ENCODE measurements at regions not wholly inside any gene's neighbourhood (a gene's known extent, or its start where the extent isn't known, plus 50 kb on each side); places are given as distances from the start of the nearest gene placed in this dataset.
"Not testable (repeated sequence)": the region's sequence is repeated elsewhere in the genome, so short reads cannot be mapped to it uniquely, and the experiment has no call there.

GRCh38 chr19:23597661-23598060 is 89.4 kb downstream of the ZNF675 start:
- Histone ChIP-seq H3K27ac (ENCODE audit: low read length) (no peak overlapping the region), H3K27me3 (ENCODE audit: control insufficient read depth, insufficient read depth, low read length) (no peaks in the 10 kb centered on the region), H3K4me1 (ENCODE audit: control insufficient read depth, low read depth, low read length) (no peaks in the 10 kb centered on the region), H3K4me3 (ENCODE audit: low read length) (no peak overlapping the region), H3K9me3 (ENCODE audit: control insufficient read depth, low read depth, low read length) (peaks cover 59% of the 10 kb centered on the region), H3K36me3 (ENCODE audit: control insufficient read depth, low read depth, low read length) (no peaks in the 10 kb centered on the region), H3K9ac (ENCODE audit: low read length) (no peak overlapping the region)

- Histone ChIP-seq H3K4me1 (ENCODE audit: control insufficient read depth, low read depth, low read length) (no peaks in the 10 kb centered on the region), H3K27me3 (ENCODE audit: control insufficient read depth, insufficient read depth, low read length) (no peaks in the 10 kb centered on the region), H3K27ac (ENCODE audit: low read length) (no peak overlapping the region), H3K4me3 (ENCODE audit: low read length) (no peak overlapping the region), H3K9me3 (ENCODE audit: control insufficient read depth, low read depth, low read length) (peaks cover 57% of the 10 kb centered on the region), H3K36me3 (ENCODE audit: control insufficient read depth, low read depth, low read length) (no peaks in the 10 kb centered on the region), H3K9ac (ENCODE audit: low read length) (no peak overlapping the region)
Observed at GRCh38 chr19:23596872-23597271, 90.1 kb downstream of the ZNF675 start.

DNA sequence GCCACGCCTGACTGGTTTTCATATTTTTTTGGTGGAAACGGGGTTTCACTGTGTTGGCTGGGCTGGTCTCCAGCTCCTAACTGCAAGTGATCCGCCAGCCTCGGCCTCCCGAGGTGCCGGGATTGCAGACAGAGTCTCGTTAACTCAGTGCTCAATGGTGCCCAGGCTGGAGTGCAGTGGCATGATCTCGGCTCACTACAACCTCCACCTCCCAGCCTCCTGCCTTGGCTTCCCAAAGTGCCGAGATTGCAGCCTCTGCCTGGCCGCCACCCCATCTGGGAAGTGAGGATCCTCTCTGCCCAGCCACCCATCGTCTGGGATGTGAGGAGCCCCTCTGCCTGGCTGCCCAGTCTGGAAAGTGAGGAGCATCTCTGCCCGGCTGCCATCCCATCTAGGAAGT is 92.7 kb downstream of the ZNF675 start:
- H3K36me3 ChIP-seq (ENCODE audit: control insufficient read depth, low read depth, low read length); H3K9ac ChIP-seq (ENCODE audit: low read length); H3K4me1 ChIP-seq (ENCODE audit: control insufficient read depth, low read depth, low read length); H3K27me3 ChIP-seq (ENCODE audit: control insufficient read depth, insufficient read depth, low read length); H3K27ac ChIP-seq (ENCODE audit: low read length); H3K4me3 ChIP-seq (ENCODE audit: low read length): not testable (repeated sequence)
- H3K9me3 ChIP-seq (ENCODE audit: control insufficient read depth, low read depth, low read length): peaks cover 61% of the 10 kb centered on the region

DNA sequence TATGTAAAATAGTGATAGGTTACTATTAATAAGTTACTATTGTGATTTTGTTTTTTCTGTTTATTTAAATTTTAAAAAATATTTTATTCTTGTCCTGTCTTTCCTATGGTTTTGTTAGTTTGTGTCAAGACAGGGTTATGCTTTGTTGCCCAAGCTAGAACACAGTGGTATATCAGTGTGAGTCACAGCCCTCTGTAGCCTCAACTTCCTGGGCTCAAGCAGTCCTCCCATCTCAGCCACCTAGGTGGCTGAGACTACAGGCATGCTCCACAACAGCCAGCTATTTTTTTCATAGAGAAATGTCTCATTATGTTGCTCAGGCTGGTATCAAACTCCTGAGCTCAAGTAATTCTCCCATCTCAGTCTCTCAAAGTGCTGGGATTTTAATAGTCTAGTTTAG is 99.5 kb downstream of the ZNF675 start:
- no peak overlapping the region for H3K9ac ChIP-seq (ENCODE audit: low read length)
- H3K9me3 ChIP-seq (ENCODE audit: control insufficient read depth, low read depth, low read length): peaks cover 62% of the 10 kb centered on the region
- H3K36me3 ChIP-seq (ENCODE audit: control insufficient read depth, low read depth, low read length): no peaks in the 10 kb centered on the region

DNA sequence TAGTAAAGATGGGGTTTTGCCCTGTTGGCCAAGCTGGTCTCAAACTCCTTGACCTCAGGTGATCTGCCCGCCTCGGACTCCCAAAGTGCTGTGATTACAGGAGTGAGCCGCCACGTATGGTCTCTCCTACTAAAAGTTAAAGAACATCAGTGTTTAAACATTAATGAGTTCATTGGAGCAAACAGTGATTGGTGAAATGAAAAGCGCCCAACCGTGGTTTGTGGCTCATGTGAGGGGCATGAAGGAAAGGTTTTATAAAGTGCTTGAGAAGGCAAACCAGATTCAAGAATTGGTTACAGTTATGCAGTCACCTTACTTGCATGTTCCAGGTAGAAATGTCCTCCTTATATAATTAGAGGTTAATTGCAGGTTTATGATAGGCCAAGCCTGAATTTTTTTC is 109.5 kb downstream of the ZNF675 start:
- Histone ChIP-seq H3K4me1 (ENCODE audit: control insufficient read depth, low read depth, low read length) (no peaks in the 10 kb centered on the region), H3K27ac (ENCODE audit: low read length) (no peak overlapping the region), H3K27me3 (ENCODE audit: control insufficient read depth, insufficient read depth, low read length) (no peaks in the 10 kb centered on the region), H3K9ac (ENCODE audit: low read length) (no peak overlapping the region), H3K9me3 (ENCODE audit: control insufficient read depth, low read depth, low read length) (peaks cover 59% of the 10 kb centered on the region), H3K4me3 (ENCODE audit: low read length) (no peak overlapping the region), H3K36me3 (ENCODE audit: control insufficient read depth, low read depth, low read length) (no peaks in the 10 kb centered on the region)

More for the DNA sequence above, 99.5 kb downstream of the ZNF675 start:
- no peak overlapping the region for H3K4me3 ChIP-seq (ENCODE audit: low read length)
- H3K4me1 ChIP-seq (ENCODE audit: control insufficient read depth, low read depth, low read length): no peaks in the 10 kb centered on the region
- no peak overlapping the region for H3K27ac ChIP-seq (ENCODE audit: low read length)
- H3K27me3 ChIP-seq (ENCODE audit: control insufficient read depth, insufficient read depth, low read length): no peaks in the 10 kb centered on the region

GRCh38 chr19:23571175-23571574 is 115.8 kb downstream of the ZNF675 start:
- Histone ChIP-seq H3K4me1 (ENCODE audit: control insufficient read depth, low read depth, low read length) (no peaks in the 10 kb centered on the region), H3K9me3 (ENCODE audit: control insufficient read depth, low read depth, low read length) (peaks cover 55% of the 10 kb centered on the region)

DNA sequence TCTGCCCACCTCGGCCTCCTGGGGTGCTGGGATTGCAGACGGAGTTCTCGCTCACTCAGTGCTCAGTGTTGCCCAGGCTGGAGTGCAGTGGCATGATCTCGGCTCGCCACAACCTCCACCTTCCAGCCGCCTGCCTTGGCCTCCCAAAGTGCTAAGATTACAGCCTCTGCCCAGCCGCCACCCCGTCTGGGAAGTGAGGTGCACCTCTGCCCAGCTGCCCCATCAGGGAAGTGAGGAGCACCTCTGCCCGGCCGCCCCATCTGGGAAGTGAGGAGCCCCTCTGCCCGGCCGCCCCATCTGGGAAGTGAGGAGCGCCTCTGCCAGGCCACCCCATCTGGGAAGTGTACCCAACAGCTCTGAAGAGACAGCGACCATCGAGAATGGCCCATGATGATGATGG is 118.9 kb downstream of the ZNF675 start:
- H3K9me3 ChIP-seq (ENCODE audit: control insufficient read depth, low read depth, low read length): peaks cover 67% of the 10 kb centered on the region
- H3K36me3 ChIP-seq (ENCODE audit: control insufficient read depth, low read depth, low read length); H3K27me3 ChIP-seq (ENCODE audit: control insufficient read depth, insufficient read depth, low read length); H3K27ac ChIP-seq (ENCODE audit: low read length); H3K9ac ChIP-seq (ENCODE audit: low read length); H3K4me1 ChIP-seq (ENCODE audit: control insufficient read depth, low read depth, low read length); H3K4me3 ChIP-seq (ENCODE audit: low read length): not testable (repeated sequence)

More at GRCh38 chr19:23571175-23571574, 115.8 kb downstream of the ZNF675 start:
- Histone ChIP-seq H3K36me3 (ENCODE audit: control insufficient read depth, low read depth, low read length) (no peaks in the 10 kb centered on the region), H3K27ac (ENCODE audit: low read length) (no peak overlapping the region), H3K4me3 (ENCODE audit: low read length) (no peak overlapping the region), H3K27me3 (ENCODE audit: control insufficient read depth, insufficient read depth, low read length) (no peaks in the 10 kb centered on the region), H3K9ac (ENCODE audit: low read length) (no peak overlapping the region)

- Histone ChIP-seq H3K4me1 (ENCODE audit: control insufficient read depth, low read depth, low read length) (no peaks in the 10 kb centered on the region), H3K9ac (ENCODE audit: low read length) (no peak overlapping the region), H3K36me3 (ENCODE audit: control insufficient read depth, low read depth, low read length) (no peaks in the 10 kb centered on the region), H3K4me3 (ENCODE audit: low read length) (no peak overlapping the region), H3K9me3 (ENCODE audit: control insufficient read depth, low read depth, low read length) (peaks cover 72% of the 10 kb centered on the region), H3K27me3 (ENCODE audit: control insufficient read depth, insufficient read depth, low read length) (no peaks in the 10 kb centered on the region), H3K27ac (ENCODE audit: low read length) (no peak overlapping the region)
Observed at GRCh38 chr19:23565256-23565655, 121.8 kb downstream of the ZNF675 start.

- no peaks in the 10 kb centered on the region for H3K4me1 ChIP-seq (ENCODE audit: control insufficient read depth, low read depth, low read length)
- H3K9me3 ChIP-seq (ENCODE audit: control insufficient read depth, low read depth, low read length): peaks cover 77% of the 10 kb centered on the region
- H3K9ac ChIP-seq (ENCODE audit: low read length): no peak overlapping the region
- H3K27ac ChIP-seq (ENCODE audit: low read length): no peak overlapping the region
- no peak overlapping the region for H3K4me3 ChIP-seq (ENCODE audit: low read length)
- no peaks in the 10 kb centered on the region for H3K36me3 ChIP-seq (ENCODE audit: control insufficient read depth, low read depth, low read length)
- H3K27me3 ChIP-seq (ENCODE audit: control insufficient read depth, insufficient read depth, low read length): no peaks in the 10 kb centered on the region
Observed at GRCh38 chr19:23563326-23563725, 123.7 kb downstream of the ZNF675 start.

DNA sequence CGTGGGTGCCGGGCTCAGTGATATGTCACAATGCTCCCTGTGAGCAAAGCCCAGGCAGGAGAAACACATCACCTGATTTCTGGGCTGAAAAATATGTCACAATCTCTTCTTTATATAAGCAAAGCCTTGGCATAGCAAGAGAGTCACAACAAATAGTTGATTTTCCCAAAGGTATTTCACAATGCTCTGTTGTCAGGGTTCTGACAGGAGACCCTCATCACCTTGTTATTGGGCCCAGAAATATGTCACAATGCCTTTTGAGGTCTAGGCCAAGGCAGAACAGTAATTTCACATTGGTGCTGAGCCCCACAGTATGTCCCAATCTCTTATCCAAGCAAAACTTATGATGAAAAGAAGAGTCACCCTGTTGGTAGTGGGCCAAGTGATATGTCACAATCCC is 125.7 kb downstream of the ZNF675 start:
- H3K4me1 ChIP-seq (ENCODE audit: control insufficient read depth, low read depth, low read length): no peaks in the 10 kb centered on the region
- no peaks in the 10 kb centered on the region for H3K27me3 ChIP-seq (ENCODE audit: control insufficient read depth, insufficient read depth, low read length)
- no peaks in the 10 kb centered on the region for H3K36me3 ChIP-seq (ENCODE audit: control insufficient read depth, low read depth, low read length)
- H3K27ac ChIP-seq (ENCODE audit: low read length): no peak overlapping the region
- no peak overlapping the region for H3K4me3 ChIP-seq (ENCODE audit: low read length)
- H3K9ac ChIP-seq (ENCODE audit: low read length): no peak overlapping the region
- H3K9me3 ChIP-seq (ENCODE audit: control insufficient read depth, low read depth, low read length): peaks cover 75% of the 10 kb centered on the region

GRCh38 chr19:23560051-23560450 is 127.0 kb downstream of the ZNF675 start:
- Histone ChIP-seq H3K27ac (ENCODE audit: low read length) (no peak overlapping the region), H3K4me3 (ENCODE audit: low read length) (no peak overlapping the region), H3K36me3 (ENCODE audit: control insufficient read depth, low read depth, low read length) (no peaks in the 10 kb centered on the region), H3K4me1 (ENCODE audit: control insufficient read depth, low read depth, low read length) (no peaks in the 10 kb centered on the region), H3K27me3 (ENCODE audit: control insufficient read depth, insufficient read depth, low read length) (no peaks in the 10 kb centered on the region), H3K9me3 (ENCODE audit: control insufficient read depth, low read depth, low read length) (peaks cover 80% of the 10 kb centered on the region), H3K9ac (ENCODE audit: low read length) (no peak overlapping the region)

- Histone ChIP-seq H3K9ac (ENCODE audit: low read length) (no peak overlapping the region), H3K27ac (ENCODE audit: low read length) (no peak overlapping the region), H3K4me1 (ENCODE audit: control insufficient read depth, low read depth, low read length) (no peaks in the 10 kb centered on the region), H3K36me3 (ENCODE audit: control insufficient read depth, low read depth, low read length) (no peaks in the 10 kb centered on the region), H3K4me3 (ENCODE audit: low read length) (no peak overlapping the region), H3K9me3 (ENCODE audit: control insufficient read depth, low read depth, low read length) (peaks cover 83% of the 10 kb centered on the region), H3K27me3 (ENCODE audit: control insufficient read depth, insufficient read depth, low read length) (no peaks in the 10 kb centered on the region)
Observed at GRCh38 chr19:23558541-23558940, 128.5 kb downstream of the ZNF675 start.

Data from iPS-18a (cell line).